Activated CD8-positive, alpha-beta memory T cell treated with anti-CD3 and anti-CD28 coated beads for 48 hours (primary cell): ENCODE measurements at regions not wholly inside any gene's neighbourhood (a gene's known extent, or its start where the extent isn't known, plus 50 kb on each side); places are given as distances from the start of the nearest gene placed in this dataset.

Source experiments
- DNase-seq, 3 experiments: peaks; one replicate each; pipeline ENCODE4 v3.0.0-alpha.2; 2020; ENCODE audit warnings: low read depth in 2 of 3, low spot score in 2 of 3

GRCh38 chr20:20888266-20888656 is 175.8 kb upstream of the RALGAPA2 start:
- no peak for DNase-seq

- DNase-seq = no peak
Measured at GRCh38 chr20:20887593-20888265, 175.3 kb upstream of the RALGAPA2 start.

GRCh38 chr20:20881808-20882207 is 169.4 kb upstream of the RALGAPA2 start:
- no peak for DNase-seq

- DNase-seq = no peak
Measured at GRCh38 chr20:20877079-20877478, 164.6 kb upstream of the RALGAPA2 start.

- no peak for DNase-seq
Measured at GRCh38 chr20:20875716-20876115, 163.3 kb upstream of the RALGAPA2 start.

- no peak for DNase-seq
Measured at GRCh38 chr20:20872428-20872827, 160.0 kb upstream of the RALGAPA2 start.

GRCh38 chr20:20869161-20869775 is 156.8 kb upstream of the RALGAPA2 start:
- no peak for DNase-seq

- no peak for DNase-seq
Measured at GRCh38 chr20:20864351-20865096, 152.1 kb upstream of the RALGAPA2 start.

- peak; percentile 46 to 98 (median 92) for DNase-seq
Measured at GRCh38 chr20:20860078-20860806, 147.8 kb upstream of the RALGAPA2 start.

- no peak for DNase-seq
Measured at GRCh38 chr20:20859510-20859909, 147.1 kb upstream of the RALGAPA2 start.

GRCh38 chr20:20856956-20857355 is 144.5 kb upstream of the RALGAPA2 start:
- DNase-seq = no peak

- DNase-seq = no peak
Measured at GRCh38 chr20:20856306-20856705, 143.9 kb upstream of the RALGAPA2 start.

GRCh38 chr20:20851385-20851784 is 138.9 kb upstream of the RALGAPA2 start:
- no peak for DNase-seq

GRCh38 chr20:20850407-20850806 is 138.0 kb upstream of the RALGAPA2 start:
- DNase-seq = no peak

GRCh38 chr20:20849161-20849560 is 136.7 kb upstream of the RALGAPA2 start:
- DNase-seq = no peak

GRCh38 chr20:20847814-20848213 is 135.4 kb upstream of the RALGAPA2 start:
- no peak for DNase-seq

- no peak for DNase-seq
Measured at GRCh38 chr20:20843982-20844381, 131.5 kb upstream of the RALGAPA2 start.

GRCh38 chr20:20839771-20840170 is 127.3 kb upstream of the RALGAPA2 start:
- no peak for DNase-seq

- peak in 2 of 3 experiments; percentile 4 to 25 for DNase-seq
Measured at GRCh38 chr20:20837574-20838021, 125.2 kb upstream of the RALGAPA2 start.

- DNase-seq = no peak
Measured at GRCh38 chr20:20836836-20837235, 124.4 kb upstream of the RALGAPA2 start.

- no peak for DNase-seq
Measured at GRCh38 chr20:20835897-20836296, 123.5 kb upstream of the RALGAPA2 start.
